ENCODE measurements at regions not wholly inside any gene's neighbourhood (a gene's known extent, or its start where the extent isn't known, plus 50 kb on each side); places are given as distances from the start of the nearest gene placed in this dataset.

- no peaks in the 10 kb centered on the region for H3K36me3 ChIP-seq (ENCODE audit: insufficient read depth, low read length)
- H3K27ac ChIP-seq (ENCODE audit: low read depth, low read length) = no peak overlapping the region
- no peaks in the 10 kb centered on the region for H3K27me3 ChIP-seq (ENCODE audit: insufficient read depth, low read length)
- no peak overlapping the region for H3K4me3 ChIP-seq (ENCODE audit: low read depth, low read length)
- peaks cover 20% of the 10 kb centered on the region for H3K4me1 ChIP-seq (ENCODE audit: control insufficient read depth, insufficient read depth, low read length, unreplicated experiment)
- no peaks in the 10 kb centered on the region for H3K79me2 ChIP-seq (ENCODE audit: control insufficient read depth, insufficient read depth, low read length, unreplicated experiment)
- no peak overlapping the region for H2AFZ ChIP-seq (ENCODE audit: low read length, unreplicated experiment)
Observed at GRCh38 chr3:43856761-43857160, 166.0 kb downstream of the ABHD5 start.

- H3K27me3 ChIP-seq (ENCODE audit: insufficient read depth, low read length) = no peaks in the 10 kb centered on the region
Observed at GRCh38 chr3:43857361-43858293, 166.9 kb downstream of the ABHD5 start.

GRCh38 chr3:43858294-43858701 is 167.6 kb downstream of the ABHD5 start:
- H3K27me3 ChIP-seq (ENCODE audit: insufficient read depth, low read length) = no peaks in the 10 kb centered on the region
- peaks cover 15% of the 10 kb centered on the region for H3K4me1 ChIP-seq (ENCODE audit: control insufficient read depth, insufficient read depth, low read length, unreplicated experiment)
- no peak overlapping the region for H3K27ac ChIP-seq (ENCODE audit: low read depth, low read length)
- H3K79me2 ChIP-seq (ENCODE audit: control insufficient read depth, insufficient read depth, low read length, unreplicated experiment) = no peaks in the 10 kb centered on the region
- no peak overlapping the region for H2AFZ ChIP-seq (ENCODE audit: low read length, unreplicated experiment)
- no peak overlapping the region for H3K4me3 ChIP-seq (ENCODE audit: low read depth, low read length)
- no peaks in the 10 kb centered on the region for H3K36me3 ChIP-seq (ENCODE audit: insufficient read depth, low read length)

More at GRCh38 chr3:43857361-43858293, 166.9 kb downstream of the ABHD5 start:
- H3K36me3 ChIP-seq (ENCODE audit: insufficient read depth, low read length) = no peaks in the 10 kb centered on the region
- H3K79me2 ChIP-seq (ENCODE audit: control insufficient read depth, insufficient read depth, low read length, unreplicated experiment) = no peaks in the 10 kb centered on the region
- H3K27ac ChIP-seq (ENCODE audit: low read depth, low read length) = no peak overlapping the region
- H3K4me3 ChIP-seq (ENCODE audit: low read depth, low read length) = no peak overlapping the region
- H3K4me1 ChIP-seq (ENCODE audit: control insufficient read depth, insufficient read depth, low read length, unreplicated experiment) = peaks cover 15% of the 10 kb centered on the region
- H2AFZ ChIP-seq (ENCODE audit: low read length, unreplicated experiment) = no peak overlapping the region

- Histone ChIP-seq H3K79me2 (ENCODE audit: control insufficient read depth, insufficient read depth, low read length, unreplicated experiment) (no peaks in the 10 kb centered on the region), H3K27me3 (ENCODE audit: insufficient read depth, low read length) (no peaks in the 10 kb centered on the region), H2AFZ (ENCODE audit: low read length, unreplicated experiment) (no peak overlapping the region), H3K27ac (ENCODE audit: low read depth, low read length) (no peak overlapping the region), H3K4me1 (ENCODE audit: control insufficient read depth, insufficient read depth, low read length, unreplicated experiment) (peaks cover 9% of the 10 kb centered on the region), H3K36me3 (ENCODE audit: insufficient read depth, low read length) (no peaks in the 10 kb centered on the region), H3K4me3 (ENCODE audit: low read depth, low read length) (no peak overlapping the region)
Observed at GRCh38 chr3:43859766-43860165, 169.0 kb downstream of the ABHD5 start.

GRCh38 chr3:43861635-43862034 is 170.9 kb downstream of the ABHD5 start:
- H3K27me3 ChIP-seq (ENCODE audit: insufficient read depth, low read length) = no peaks in the 10 kb centered on the region

GRCh38 chr3:43862470-43862869 is 171.7 kb downstream of the ABHD5 start:
- Histone ChIP-seq H3K27me3 (ENCODE audit: insufficient read depth, low read length) (no peaks in the 10 kb centered on the region), H3K4me1 (ENCODE audit: control insufficient read depth, insufficient read depth, low read length, unreplicated experiment) (peaks cover 21% of the 10 kb centered on the region), H3K36me3 (ENCODE audit: insufficient read depth, low read length) (no peaks in the 10 kb centered on the region)

More at GRCh38 chr3:43861635-43862034, 170.9 kb downstream of the ABHD5 start:
- H3K27ac ChIP-seq (ENCODE audit: low read depth, low read length) = no peak overlapping the region
- H3K4me3 ChIP-seq (ENCODE audit: low read depth, low read length) = no peak overlapping the region
- no peaks in the 10 kb centered on the region for H3K79me2 ChIP-seq (ENCODE audit: control insufficient read depth, insufficient read depth, low read length, unreplicated experiment)
- peaks cover 14% of the 10 kb centered on the region for H3K4me1 ChIP-seq (ENCODE audit: control insufficient read depth, insufficient read depth, low read length, unreplicated experiment)
- no peaks in the 10 kb centered on the region for H3K36me3 ChIP-seq (ENCODE audit: insufficient read depth, low read length)
- no peak overlapping the region for H2AFZ ChIP-seq (ENCODE audit: low read length, unreplicated experiment)

GRCh38 chr3:43862992-43863805 is 172.5 kb downstream of the ABHD5 start:
- no peak overlapping the region for H3K4me3 ChIP-seq (ENCODE audit: low read depth, low read length)
- H3K27ac ChIP-seq (ENCODE audit: low read depth, low read length) = no peak overlapping the region

More at GRCh38 chr3:43862470-43862869, 171.7 kb downstream of the ABHD5 start:
- Histone ChIP-seq H2AFZ (ENCODE audit: low read length, unreplicated experiment) (no peak overlapping the region), H3K27ac (ENCODE audit: low read depth, low read length) (no peak overlapping the region), H3K79me2 (ENCODE audit: control insufficient read depth, insufficient read depth, low read length, unreplicated experiment) (no peaks in the 10 kb centered on the region), H3K4me3 (ENCODE audit: low read depth, low read length) (no peak overlapping the region)

GRCh38 chr3:43863966-43864933 is 173.5 kb downstream of the ABHD5 start:
- no peak overlapping the region for H3K27ac ChIP-seq (ENCODE audit: low read depth, low read length)
- peaks cover 31% of the 10 kb centered on the region for H3K4me1 ChIP-seq (ENCODE audit: control insufficient read depth, insufficient read depth, low read length, unreplicated experiment)
- no peaks in the 10 kb centered on the region for H3K36me3 ChIP-seq (ENCODE audit: insufficient read depth, low read length)
- H3K4me3 ChIP-seq (ENCODE audit: low read depth, low read length) = no peak overlapping the region
- no peaks in the 10 kb centered on the region for H3K79me2 ChIP-seq (ENCODE audit: control insufficient read depth, insufficient read depth, low read length, unreplicated experiment)
- no peak overlapping the region for H2AFZ ChIP-seq (ENCODE audit: low read length, unreplicated experiment)
- no peaks in the 10 kb centered on the region for H3K27me3 ChIP-seq (ENCODE audit: insufficient read depth, low read length)

More at GRCh38 chr3:43862992-43863805, 172.5 kb downstream of the ABHD5 start:
- H3K27me3 ChIP-seq (ENCODE audit: insufficient read depth, low read length) = no peaks in the 10 kb centered on the region
- peaks cover 27% of the 10 kb centered on the region for H3K4me1 ChIP-seq (ENCODE audit: control insufficient read depth, insufficient read depth, low read length, unreplicated experiment)
- H3K79me2 ChIP-seq (ENCODE audit: control insufficient read depth, insufficient read depth, low read length, unreplicated experiment) = no peaks in the 10 kb centered on the region
- no peak overlapping the region for H2AFZ ChIP-seq (ENCODE audit: low read length, unreplicated experiment)
- H3K36me3 ChIP-seq (ENCODE audit: insufficient read depth, low read length) = no peaks in the 10 kb centered on the region

GRCh38 chr3:43865351-43865750 is 174.6 kb downstream of the ABHD5 start:
- Histone ChIP-seq H3K4me3 (ENCODE audit: low read depth, low read length) (no peak overlapping the region), H2AFZ (ENCODE audit: low read length, unreplicated experiment) (no peak overlapping the region), H3K27ac (ENCODE audit: low read depth, low read length) (peak overlapping the region; percentile 91; the same call in 1 of the 2 replicates), H3K4me1 (ENCODE audit: control insufficient read depth, insufficient read depth, low read length, unreplicated experiment) (peaks cover 42% of the 10 kb centered on the region), H3K79me2 (ENCODE audit: control insufficient read depth, insufficient read depth, low read length, unreplicated experiment) (no peaks in the 10 kb centered on the region), H3K27me3 (ENCODE audit: insufficient read depth, low read length) (no peaks in the 10 kb centered on the region), H3K36me3 (ENCODE audit: insufficient read depth, low read length) (no peaks in the 10 kb centered on the region)

Data from ACC112 (cell line).